ENCODE measurements at regions not wholly inside any gene's neighbourhood (a gene's known extent, or its start where the extent isn't known, plus 50 kb on each side); places are given as distances from the start of the nearest gene placed in this dataset.

DNA sequence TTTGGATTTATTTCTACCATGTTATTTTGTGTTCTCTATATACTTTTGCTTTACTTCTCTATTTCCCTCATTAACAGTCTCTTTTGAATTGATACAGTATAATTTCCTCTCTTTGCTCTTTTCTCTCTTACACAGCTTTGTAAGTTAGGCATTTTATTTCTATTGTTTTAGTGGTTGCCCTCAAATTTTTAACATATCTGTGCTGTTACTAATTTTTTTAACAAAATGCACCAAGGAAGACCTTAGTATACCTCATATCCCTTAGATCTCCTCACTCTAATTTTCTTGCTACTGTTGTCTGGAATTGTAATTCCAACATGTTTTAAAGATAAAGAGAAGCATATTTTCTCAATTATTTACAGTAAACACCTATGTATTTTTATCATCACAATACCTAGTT, 416.8 kb upstream of the SLC14A2 start:
- CTCF ChIA-PET: interaction anchor here (1.0 kb wide), 1 partner anchor 15 kb away, joined by 3 read pairs; no protein-coding TSS in a partner anchor
- POLR2A ChIA-PET (ENCODE audit: unreplicated experiment): no interaction called here
- H2AK9ac ChIP-seq (replicated peaks; ENCODE audit: low read depth, low read length, poor library complexity): no peak overlapping the region
- H3K56ac ChIP-seq (ENCODE audit: extremely low read depth, insufficient read depth, low read length): no peak overlapping the region
- H2BK5ac ChIP-seq (ENCODE audit: low read depth, low read length, poor library complexity, severe bottlenecking): no peak overlapping the region
- no peak overlapping the region for H2AFZ ChIP-seq (replicated peaks; ENCODE audit: low read length, poor library complexity)
- H2BK15ac ChIP-seq (ENCODE audit: low read depth, low read length): no peak overlapping the region
- TF ChIP-seq FOS (IDR thresholded peaks at IDR 0.05; ENCODE audit: low read depth, low read length) (no peak), POLR2A (IDR thresholded peaks at IDR 0.05; ENCODE audit: low read depth, low read length) (no peak), CEBPB (IDR thresholded peaks at IDR 0.05; ENCODE audit: low read depth, low read length) (no peak), RCOR1 (IDR thresholded peaks at IDR 0.05; ENCODE audit: insufficient replicate concordance, low read length) (no peak), NFE2L2 (IDR thresholded peaks at IDR 0.05; ENCODE audit: low read depth, low read length) (no peak), MXI1 (IDR thresholded peaks at IDR 0.05; ENCODE audit: borderline replicate concordance, low read depth, low read length) (no peak), CHD1 (IDR thresholded peaks at IDR 0.05; ENCODE audit: low read depth, low read length) (no peak), RAD21 (IDR thresholded peaks at IDR 0.05; ENCODE audit: low read length) (no peak), MAZ (IDR thresholded peaks at IDR 0.05; ENCODE audit: borderline replicate concordance, low read depth, low read length) (no peak), BHLHE40 (IDR thresholded peaks at IDR 0.05; ENCODE audit: low read depth, low read length) (no peak), CTCF (conservative IDR thresholded peaks at IDR 0.05; ENCODE audit: low read depth, low read length) (no peak), RFX5 (IDR thresholded peaks at IDR 0.05; ENCODE audit: low read depth, low read length) (no peak), SMC3 (IDR thresholded peaks at IDR 0.05; ENCODE audit: low read depth, low read length) (no peak), MAFK (IDR thresholded peaks at IDR 0.05; ENCODE audit: low read depth, low read length) (no peak)
- TF ChIP-seq, protein P1, sequence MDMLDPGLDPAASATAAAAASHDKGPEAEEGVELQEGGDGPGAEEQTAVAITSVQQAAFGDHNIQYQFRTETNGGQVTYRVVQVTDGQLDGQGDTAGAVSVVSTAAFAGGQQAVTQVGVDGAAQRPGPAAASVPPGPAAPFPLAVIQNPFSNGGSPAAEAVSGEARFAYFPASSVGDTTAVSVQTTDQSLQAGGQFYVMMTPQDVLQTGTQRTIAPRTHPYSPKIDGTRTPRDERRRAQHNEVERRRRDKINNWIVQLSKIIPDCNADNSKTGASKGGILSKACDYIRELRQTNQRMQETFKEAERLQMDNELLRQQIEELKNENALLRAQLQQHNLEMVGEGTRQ (IDR thresholded peaks at IDR 0.05; ENCODE audit: low read depth, low read length): no peak
- TF ChIP-seq, protein P2, sequence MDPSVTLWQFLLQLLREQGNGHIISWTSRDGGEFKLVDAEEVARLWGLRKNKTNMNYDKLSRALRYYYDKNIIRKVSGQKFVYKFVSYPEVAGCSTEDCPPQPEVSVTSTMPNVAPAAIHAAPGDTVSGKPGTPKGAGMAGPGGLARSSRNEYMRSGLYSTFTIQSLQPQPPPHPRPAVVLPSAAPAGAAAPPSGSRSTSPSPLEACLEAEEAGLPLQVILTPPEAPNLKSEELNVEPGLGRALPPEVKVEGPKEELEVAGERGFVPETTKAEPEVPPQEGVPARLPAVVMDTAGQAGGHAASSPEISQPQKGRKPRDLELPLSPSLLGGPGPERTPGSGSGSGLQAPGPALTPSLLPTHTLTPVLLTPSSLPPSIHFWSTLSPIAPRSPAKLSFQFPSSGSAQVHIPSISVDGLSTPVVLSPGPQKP (IDR thresholded peaks at IDR 0.05; ENCODE audit: borderline replicate concordance, low read depth, low read length): no peak
- H3K18ac ChIP-seq (ENCODE audit: low read depth, low read length): no peak overlapping the region
- ATAC-seq (ENCODE audit: low read depth) (no peak), DNase-seq (no peak)
- H3K4ac ChIP-seq (ENCODE audit: low read depth, low read length): no peak overlapping the region
- no peak overlapping the region for H3K4me2 ChIP-seq (ENCODE audit: low read depth, low read length)
- H3K9me1 ChIP-seq (ENCODE audit: insufficient read depth, low read length): no peaks in the 10 kb centered on the region
- H3K4me3 ChIP-seq (ENCODE audit: insufficient read depth, low read depth, low read length): no peak overlapping the region
- H3K23ac ChIP-seq (ENCODE audit: low read depth, low read length): no peak overlapping the region
- no peak overlapping the region for H2AK5ac ChIP-seq (ENCODE audit: low read depth, low read length)
- no peaks in the 10 kb centered on the region for H3K4me1 ChIP-seq (ENCODE audit: control insufficient read depth, insufficient read depth, low read length)
- no peak overlapping the region for H4K8ac ChIP-seq (ENCODE audit: low read depth in 2 of 2, low read length in 2 of 2)
- H3K36me3 ChIP-seq (ENCODE audit: control insufficient read depth, insufficient read depth, low read length): no peaks in the 10 kb centered on the region
- no peak overlapping the region for H3K14ac ChIP-seq (replicated peaks; ENCODE audit: low read depth, low read length)
- H4K20me1 ChIP-seq (ENCODE audit: insufficient read depth, low read length): no peaks in the 10 kb centered on the region
- H3K27ac ChIP-seq (ENCODE audit: insufficient read depth, low read length): no peak overlapping the region
- dilution Hi-C loops (cut with HindIII; ENCODE audit: low sequenced_read_pairs, unreplicated experiment) (no loop called here), intact Hi-C loops (cut with micrococcal nuclease) (no loop called here), in situ Hi-C loops (cut with MboI; ENCODE audit: low sequenced_read_pairs) (no loop called here)
- no peak overlapping the region for H4K91ac ChIP-seq (ENCODE audit: insufficient read depth, low read depth, low read length)
- no peak overlapping the region for H2BK20ac ChIP-seq (ENCODE audit: low read depth, low read length)
- H3K9ac ChIP-seq (ENCODE audit: low read depth, low read length): no peak overlapping the region
- BruUV-seq (replicated peaks): no TSS peak
- H3K79me1 ChIP-seq (ENCODE audit: low read depth in 1 of 2, low read length in 2 of 2): no peaks in the 10 kb centered on the region
- H4K5ac ChIP-seq (ENCODE audit: low read depth, low read length): no peak overlapping the region
- peaks cover 9% of the 10 kb centered on the region; the same call in 1 of the 2 replicates for H3K27me3 ChIP-seq (ENCODE audit: control insufficient read depth, insufficient read depth, low read length)
- no peak overlapping the region for H2BK120ac ChIP-seq (ENCODE audit: low read depth, low read length)
- no peaks in the 10 kb centered on the region for H3K9me3 ChIP-seq (ENCODE audit: control insufficient read depth, insufficient read depth, low read length)

Measured in IMR-90 (cell line).